HepG2 (cell line): ENCODE measurements at regions not wholly inside any gene's neighbourhood (a gene's known extent, or its start where the extent isn't known, plus 50 kb on each side); places are given as distances from the start of the nearest gene placed in this dataset.

Source experiments
- POLR2AphosphoS2 ChIP-seq: IDR thresholded peaks from 2 replicates; pipeline ENCODE4 v1.6.1; 2011; ENCODE audit warnings: low read depth, low read length, improper control_type of control experiment
- PTBP1 ChIP-seq: fragments of 200-400 bp; formaldehyde crosslinking; IDR thresholded peaks from 2 replicates; pipeline ENCODE4 v1.6.1; 2018; ENCODE audit warnings: low read length, low read depth; ENCODE audit not compliant: poor library complexity, severe bottlenecking
- USF2 ChIP-seq, 2 experiments: sonication (generic) in 1 of 2; formaldehyde crosslinking in 1 of 2; IDR thresholded peaks; 2 replicates each; pipeline versions ENCODE4 v1.5.1 to v1.6.1; 2011 to 2020; ENCODE audit warnings: borderline replicate concordance in 1 of 2, low read depth in 1 of 2, low read length in 1 of 2, mild to moderate bottlenecking in 1 of 2, missing genetic modification reagents in 1 of 2, moderate library complexity in 1 of 2
- ZFP36 ChIP-seq: fragments of 150-350 bp; IDR thresholded peaks from 2 replicates; pipeline ENCODE4 v1.6.1; 2018; ENCODE audit warnings: borderline replicate concordance, low read length, low read depth; ENCODE audit not compliant: partially characterized antibody

- no peak for TF ChIP-seq USF2 (IDR thresholded peaks at IDR 0.05; ENCODE audit: low read depth, low read length)
- TF ChIP-seq USF2 (CRISPR knock-in tag; IDR thresholded peaks at IDR 0.05; ENCODE audit: borderline replicate concordance): no peak
- TF ChIP-seq ZFP36: no peak
- no peak for TF ChIP-seq POLR2AphosphoS2
- no peak for TF ChIP-seq PTBP1
These were observed 259.1 kb upstream of the DAPK1 start for GRCh38 chr9:87238545-87238944.
